Panc1 (cell line): ENCODE measurements at regions not wholly inside any gene's neighbourhood (a gene's known extent, or its start where the extent isn't known, plus 50 kb on each side); places are given as distances from the start of the nearest gene placed in this dataset.

Source experiments
- ATAC-seq: fragments of 200-7000 bp; cut with Tn5 transposase; 2 replicates; pipeline ENCODE4 v1.9.1; 2020; ENCODE audit warnings: mild to moderate bottlenecking, moderate library complexity
- BruUV-seq: library from RNA; stranded (reverse); fragments of 400-500 nt; replicated peaks from 2 replicates; lab custom pipeline; 2021; lab: Mats Ljungman, UMichigan
- CTCF ChIA-PET: fragments of 300-600 bp; sonication (Branson Sonifier 250); formaldehyde crosslinking; loops from one replicate; lab custom pipeline; 2022; ENCODE audit warnings: antibody characterized with exemption; lab: Charles Lee
- POLR2A ChIA-PET: fragments of 300-600 bp; sonication (Branson Sonifier 250); formaldehyde crosslinking; loops from one replicate; lab custom pipeline; 2022; ENCODE audit warnings: antibody characterized with exemption; lab: Charles Lee
- DNase-seq: peaks from one replicate; pipeline ENCODE4 v3.0.0-alpha.2; 2010; ENCODE audit warnings: low read depth, low spot score
- H3K27ac ChIP-seq: 2 replicates; pipeline ENCODE4 v1.5.1; 2011; ENCODE audit warnings: mild to moderate bottlenecking, low read length, inconsistent platforms
- H3K27me3 ChIP-seq: fragments of 200-500 bp; sonication (Bioruptor generic); 2 replicates; pipeline ENCODE4 v1.6.0; 2014; ENCODE audit warnings: low read length, inconsistent platforms; ENCODE audit not compliant: control insufficient read depth, insufficient read depth
- H3K36me3 ChIP-seq: fragments of 200-500 bp; sonication (Bioruptor generic); 2 replicates; pipeline ENCODE4 v1.5.1; 2014; ENCODE audit warnings: inconsistent platforms, mild to moderate bottlenecking, low read length, moderate library complexity; ENCODE audit not compliant: control insufficient read depth, insufficient read depth
- H3K4me1 ChIP-seq: 2 replicates; pipeline ENCODE4 v1.5.1; 2011; ENCODE audit warnings: inconsistent platforms, mild to moderate bottlenecking, low read length, moderate library complexity; ENCODE audit not compliant: control insufficient read depth, insufficient read depth
- H3K4me3 ChIP-seq, 2 experiments: 2 replicates each; pipeline ENCODE4 v1.5.1; 2011 to 2012; ENCODE audit warnings: low read depth in 2 of 2, low read length in 2 of 2, mild to moderate bottlenecking in 2 of 2, inconsistent platforms in 1 of 2, moderate library complexity in 1 of 2
- H3K9me3 ChIP-seq: fragments of 200-500 bp; sonication (Bioruptor generic); 2 replicates; pipeline ENCODE4 v1.5.1; 2014; ENCODE audit warnings: low read depth, mild to moderate bottlenecking, inconsistent platforms, low read length, moderate library complexity; ENCODE audit not compliant: control insufficient read depth, insufficient read depth
- CTCF ChIP-seq: fragments of 450-650 bp; IDR thresholded peaks from 2 replicates; pipeline ENCODE4 v1.5.1; 2017; ENCODE audit warnings: mild to moderate bottlenecking
- POLR2AphosphoS5 ChIP-seq: IDR thresholded peaks from 2 replicates; pipeline ENCODE4 v1.6.1; 2012; ENCODE audit warnings: mild to moderate bottlenecking, low read depth, low read length, moderate library complexity
- REST ChIP-seq, 2 experiments: IDR thresholded peaks; 2 replicates each; pipeline ENCODE4 v1.6.1; 2011 to 2012; ENCODE audit warnings: low read depth in 2 of 2, control low read depth in 1 of 2, low read length in 1 of 2, mild to moderate bottlenecking in 1 of 2, moderate library complexity in 1 of 2; ENCODE audit not compliant: insufficient read depth in 1 of 2
- SIN3A ChIP-seq: IDR thresholded peaks from 2 replicates; pipeline ENCODE4 v1.6.1; 2012; ENCODE audit warnings: low read depth, mild to moderate bottlenecking, low read length, moderate library complexity, borderline replicate concordance; ENCODE audit not compliant: insufficient read depth
- TCF7L2 ChIP-seq: IDR thresholded peaks from 2 replicates; pipeline ENCODE4 v1.6.1; 2011; ENCODE audit warnings: mild to moderate bottlenecking, low read depth, low read length, inconsistent platforms
- in situ Hi-C: cut with HindIII; loops from 2 replicates; pipeline ENCODE4 v1.10.0; 2016; ENCODE audit warnings: low sequenced_read_pairs, low pct_unique_long_range_greater_than_20kb
- intact Hi-C: fragments of 100-400 bp; cut with micrococcal nuclease; formaldehyde crosslinking; loops from one replicate; pipeline ENCODE4 v1.10.0; 2022; ENCODE audit not compliant: unreplicated experiment

DNA sequence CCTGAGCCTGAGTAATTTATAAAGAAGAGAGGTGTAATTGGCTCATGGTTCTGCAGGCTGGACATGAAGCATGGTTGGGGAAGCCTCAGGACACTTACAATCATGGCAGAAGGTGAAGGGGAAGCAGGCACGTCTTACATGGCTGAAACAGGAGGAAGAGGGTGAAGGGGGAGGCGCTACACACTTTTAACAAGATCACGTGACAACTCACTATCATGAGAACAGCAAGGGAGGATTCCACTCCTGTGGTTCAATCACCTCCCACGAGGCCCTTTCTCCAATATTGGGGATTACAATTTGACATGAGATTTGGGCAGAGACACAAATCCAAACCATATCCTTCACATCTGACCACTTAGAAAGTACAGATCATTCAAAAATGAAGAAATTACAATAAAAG, 110.6 kb upstream of the SHISA6 start:
- Histone ChIP-seq H3K36me3 (no peaks in the 10 kb centered on the region), H3K27me3 (no peaks in the 10 kb centered on the region), H3K9me3 (no peaks in the 10 kb centered on the region), H3K4me3 (no peak overlapping the region), H3K27ac (no peak overlapping the region), H3K4me1 (no peaks in the 10 kb centered on the region)
- POLR2A ChIA-PET, result no interaction called here
- DNase-seq (no peak), ATAC-seq (no peak)
- BruUV-seq, result no TSS peak
- CTCF ChIA-PET, result no interaction called here
- intact Hi-C loops (no loop called here), in situ Hi-C loops (no loop called here)
- TF ChIP-seq POLR2AphosphoS5, result no peak
- TF ChIP-seq SIN3A, result no peak
- TF ChIP-seq CTCF, result no peak
- no peak for TF ChIP-seq TCF7L2
- TF ChIP-seq REST (IDR thresholded peaks at IDR 0.05; ENCODE audit: insufficient read depth in 1 of 2, low read depth in 2 of 2, low read length in 1 of 2), result no peak

DNA sequence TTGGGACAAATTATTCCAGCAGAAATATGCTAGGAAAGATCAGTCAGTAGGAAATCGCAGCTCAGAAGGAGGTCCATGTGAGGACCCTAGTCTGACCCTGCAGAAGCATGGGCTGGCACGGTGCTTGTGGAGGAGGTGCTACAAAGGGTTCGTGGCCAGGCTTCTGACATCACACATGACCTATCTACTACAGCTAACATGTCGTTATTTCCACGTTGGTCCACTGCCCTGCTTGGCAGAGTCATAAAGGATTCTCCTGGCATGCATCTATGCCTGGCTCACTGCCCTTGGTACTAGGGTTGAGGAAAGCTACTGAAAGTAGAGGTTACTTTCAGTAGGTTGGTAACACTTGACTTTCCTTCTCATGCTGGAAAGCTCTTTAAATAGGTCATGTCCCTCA, 118.1 kb upstream of the SHISA6 start:
- intact Hi-C loops (no loop called here), in situ Hi-C loops (no loop called here)
- BruUV-seq, result no TSS peak
- Histone ChIP-seq H3K27ac (no peak overlapping the region), H3K27me3 (no peaks in the 10 kb centered on the region), H3K4me3 (no peak overlapping the region), H3K9me3 (no peaks in the 10 kb centered on the region), H3K4me1 (no peaks in the 10 kb centered on the region), H3K36me3 (no peaks in the 10 kb centered on the region)
- no peak for DNase-seq
- ChIA-PET CTCF (no interaction called here), POLR2A (no interaction called here)
- ATAC-seq, result no peak
- TF ChIP-seq CTCF (no peak), SIN3A (no peak), REST (IDR thresholded peaks at IDR 0.05; ENCODE audit: insufficient read depth in 1 of 2, low read depth in 2 of 2, low read length in 1 of 2) (no peak), TCF7L2 (no peak), POLR2AphosphoS5 (no peak)
